ENCODE measurements at regions not wholly inside any gene's neighbourhood (a gene's known extent, or its start where the extent isn't known, plus 50 kb on each side); places are given as distances from the start of the nearest gene placed in this dataset.

DNA sequence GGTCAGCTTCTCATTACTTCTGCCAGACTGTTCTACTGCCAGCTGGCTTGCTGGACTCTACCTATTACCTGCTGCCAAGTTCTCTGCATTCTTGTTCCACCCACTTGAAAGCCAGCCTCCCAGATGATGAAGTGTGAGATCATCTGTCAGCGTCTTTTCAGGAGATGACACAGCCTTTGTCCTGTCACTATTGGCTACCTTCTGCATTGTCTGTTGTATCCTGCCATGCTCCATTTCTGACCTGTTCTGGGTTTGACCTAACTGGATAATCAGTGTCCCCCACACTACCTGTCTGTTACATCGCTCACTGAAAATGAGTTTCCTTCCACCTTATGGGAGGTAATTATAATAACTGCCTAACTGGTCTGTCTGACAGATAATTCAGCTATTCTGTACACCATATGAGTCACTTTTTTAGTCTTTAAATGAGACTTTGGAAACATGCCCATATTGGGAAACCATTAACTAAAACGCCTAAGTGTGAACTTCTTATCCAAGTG, 520.6 kb downstream of the METTL4 start:
- Histone ChIP-seq H3K9ac (ENCODE audit: low read depth in 1 of 2, low read length in 2 of 2) (no peak overlapping the region), H3K27me3 (ENCODE audit: control insufficient read depth in 4 of 4, insufficient read depth in 4 of 4, low read length in 3 of 4) (no peaks in the 10 kb centered on the region), H3K27ac (ENCODE audit: low read depth in 1 of 2, low read length in 2 of 2) (no peak overlapping the region), H3K4me3 (ENCODE audit: low read depth in 1 of 3, low read length in 3 of 3) (no peak overlapping the region), H3K36me3 (ENCODE audit: control insufficient read depth in 4 of 4, insufficient read depth in 3 of 4, low read depth in 1 of 4, low read length in 3 of 4) (no peaks in the 10 kb centered on the region), H3K4me1 (ENCODE audit: control insufficient read depth in 4 of 4, insufficient read depth in 4 of 4, low read length in 3 of 4) (no peaks in the 10 kb centered on the region), H3K9me3 (ENCODE audit: control insufficient read depth in 4 of 4, low read length in 3 of 4) (no peaks in the 10 kb centered on the region)
- 68% methylated on average over 3 of the region's 3 CpGs for WGBS
- TF ChIP-seq EGR1 (IDR thresholded peaks at IDR 0.05; ENCODE audit: low read depth in 2 of 2) (no peak), MAX (IDR thresholded peaks at IDR 0.05) (no peak), HNF4G (IDR thresholded peaks at IDR 0.05) (no peak), RAD21 (IDR thresholded peaks at IDR 0.05) (no peak)
- DNase-seq (ENCODE audit: low spot score), result no peak

- Histone ChIP-seq H3K27me3 (ENCODE audit: control insufficient read depth in 4 of 4, insufficient read depth in 4 of 4, low read length in 3 of 4) (no peaks in the 10 kb centered on the region), H3K27ac (ENCODE audit: low read depth in 1 of 2, low read length in 2 of 2) (no peak overlapping the region), H3K9ac (ENCODE audit: low read depth in 1 of 2, low read length in 2 of 2) (no peak overlapping the region), H3K36me3 (ENCODE audit: control insufficient read depth in 4 of 4, insufficient read depth in 3 of 4, low read depth in 1 of 4, low read length in 3 of 4) (no peaks in the 10 kb centered on the region), H3K4me1 (ENCODE audit: control insufficient read depth in 4 of 4, insufficient read depth in 4 of 4, low read length in 3 of 4) (no peaks in the 10 kb centered on the region), H3K9me3 (ENCODE audit: control insufficient read depth in 4 of 4, low read length in 3 of 4) (no peaks in the 10 kb centered on the region), H3K4me3 (ENCODE audit: low read depth in 1 of 3, low read length in 3 of 3) (no peak overlapping the region)
- WGBS, result 78% methylated on average over 3 of the region's 3 CpGs
- no peak for DNase-seq (ENCODE audit: low spot score)
- TF ChIP-seq FOXA2 (IDR thresholded peaks at IDR 0.05) (no peak), JUND (IDR thresholded peaks at IDR 0.05) (no peak), CTCF (IDR thresholded peaks at IDR 0.05; ENCODE audit: low read depth, low read length, missing input control) (no peak), TAF1 (conservative IDR thresholded peaks at IDR 0.05) (no peak), SP1 (IDR thresholded peaks at IDR 0.05) (no peak), EGR1 (IDR thresholded peaks at IDR 0.05; ENCODE audit: low read depth in 2 of 2) (no peak), REST (IDR thresholded peaks at IDR 0.05) (no peak), YY1 (IDR thresholded peaks at IDR 0.05) (no peak), ATF3 (IDR thresholded peaks at IDR 0.05) (no peak), HNF4A (conservative IDR thresholded peaks at IDR 0.05) (no peak), RAD21 (IDR thresholded peaks at IDR 0.05) (no peak), FOXA1 (IDR thresholded peaks at IDR 0.05) (no peak), NR2F2 (IDR thresholded peaks at IDR 0.05) (no peak), MAX (IDR thresholded peaks at IDR 0.05) (no peak), HNF4G (IDR thresholded peaks at IDR 0.05) (no peak), RXRA (IDR thresholded peaks at IDR 0.05) (no peak), GABPA (IDR thresholded peaks at IDR 0.05 in 1 of 2, conservative IDR thresholded peaks at IDR 0.05 in 1 of 2) (no peak)
- TF ChIP-seq, protein P1, sequence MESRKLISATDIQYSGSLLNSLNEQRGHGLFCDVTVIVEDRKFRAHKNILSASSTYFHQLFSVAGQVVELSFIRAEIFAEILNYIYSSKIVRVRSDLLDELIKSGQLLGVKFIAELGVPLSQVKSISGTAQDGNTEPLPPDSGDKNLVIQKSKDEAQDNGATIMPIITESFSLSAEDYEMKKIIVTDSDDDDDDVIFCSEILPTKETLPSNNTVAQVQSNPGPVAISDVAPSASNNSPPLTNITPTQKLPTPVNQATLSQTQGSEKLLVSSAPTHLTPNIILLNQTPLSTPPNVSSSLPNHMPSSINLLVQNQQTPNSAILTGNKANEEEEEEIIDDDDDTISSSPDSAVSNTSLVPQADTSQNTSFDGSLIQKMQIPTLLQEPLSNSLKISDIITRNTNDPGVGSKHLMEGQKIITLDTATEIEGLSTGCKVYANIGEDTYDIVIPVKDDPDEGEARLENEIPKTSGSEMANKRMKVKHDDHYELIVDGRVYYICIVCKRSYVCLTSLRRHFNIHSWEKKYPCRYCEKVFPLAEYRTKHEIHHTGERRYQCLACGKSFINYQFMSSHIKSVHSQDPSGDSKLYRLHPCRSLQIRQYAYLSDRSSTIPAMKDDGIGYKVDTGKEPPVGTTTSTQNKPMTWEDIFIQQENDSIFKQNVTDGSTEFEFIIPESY (IDR thresholded peaks at IDR 0.05), result no peak
Observed at GRCh38 chr18:2053490-2054089, 517.7 kb downstream of the METTL4 start.
